ENCODE measurements at regions not wholly inside any gene's neighbourhood (a gene's known extent, or its start where the extent isn't known, plus 50 kb on each side); places are given as distances from the start of the nearest gene placed in this dataset.
"Not testable (repeated sequence)": the region's sequence is repeated elsewhere in the genome, so short reads cannot be mapped to it uniquely, and the experiment has no call there.

DNA sequence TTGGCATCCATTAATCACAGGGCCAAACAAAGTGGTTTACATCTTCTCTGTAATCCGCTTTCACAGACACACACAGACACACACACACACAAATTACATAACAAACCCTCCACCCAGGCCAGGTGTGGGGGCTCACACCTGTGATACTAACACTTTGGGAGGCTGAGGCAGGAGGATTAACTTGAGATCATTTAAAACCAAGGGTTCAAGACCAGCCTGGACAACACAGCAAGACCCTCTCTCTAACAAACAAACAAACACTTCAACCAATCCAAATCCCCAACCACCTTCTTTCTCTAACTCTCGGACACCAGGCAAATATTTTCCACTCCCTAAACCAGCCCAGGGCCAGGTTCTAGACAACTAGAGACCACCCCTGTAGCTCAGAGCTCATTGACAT is 79.5 kb upstream of the XPO1 start:
- Histone ChIP-seq H3K79me2 (ENCODE audit: insufficient read depth, low read depth, low read length) (no peaks in the 10 kb centered on the region), H3K4me1 (ENCODE audit: insufficient read depth, low read length, poor library complexity, severe bottlenecking) (no peaks in the 10 kb centered on the region), H3K4me2 (ENCODE audit: low read length) (no peak overlapping the region), H4K20me1 (ENCODE audit: insufficient read depth, low read length) (no peaks in the 10 kb centered on the region), H3K9me2 (ENCODE audit: insufficient read depth, low read length) (no peaks in the 10 kb centered on the region), H3K9me3 (ENCODE audit: low read length) (no peaks in the 10 kb centered on the region), H3K36me3 (ENCODE audit: insufficient read depth, low read length) (no peaks in the 10 kb centered on the region), H3K27ac (ENCODE audit: low read depth, low read length, poor library complexity, severe bottlenecking) (no peak overlapping the region), H2AFZ (ENCODE audit: low read length) (no peak overlapping the region), H3K4me3 (ENCODE audit: low read depth, low read length, poor library complexity, severe bottlenecking) (no peak overlapping the region)
- no peak for DNase-seq (ENCODE audit: low spot score)
- no TSS peak for BruUV-seq (replicated peaks)
- ChIA-PET CTCF (ENCODE audit: unreplicated experiment) (no interaction called here), POLR2A (interaction anchor here (0.6 kb wide), 1 partner anchor 435 kb away, joined by 4 read pairs; no protein-coding TSS in a partner anchor)
- intact Hi-C loops (cut with micrococcal nuclease; ENCODE audit: unreplicated experiment), result no loop called here
- TF ChIP-seq EZH2phosphoT487 (IDR thresholded peaks at IDR 0.05; ENCODE audit: borderline replicate concordance, low read depth, low read length), result no peak
- TF ChIP-seq, protein P1, sequence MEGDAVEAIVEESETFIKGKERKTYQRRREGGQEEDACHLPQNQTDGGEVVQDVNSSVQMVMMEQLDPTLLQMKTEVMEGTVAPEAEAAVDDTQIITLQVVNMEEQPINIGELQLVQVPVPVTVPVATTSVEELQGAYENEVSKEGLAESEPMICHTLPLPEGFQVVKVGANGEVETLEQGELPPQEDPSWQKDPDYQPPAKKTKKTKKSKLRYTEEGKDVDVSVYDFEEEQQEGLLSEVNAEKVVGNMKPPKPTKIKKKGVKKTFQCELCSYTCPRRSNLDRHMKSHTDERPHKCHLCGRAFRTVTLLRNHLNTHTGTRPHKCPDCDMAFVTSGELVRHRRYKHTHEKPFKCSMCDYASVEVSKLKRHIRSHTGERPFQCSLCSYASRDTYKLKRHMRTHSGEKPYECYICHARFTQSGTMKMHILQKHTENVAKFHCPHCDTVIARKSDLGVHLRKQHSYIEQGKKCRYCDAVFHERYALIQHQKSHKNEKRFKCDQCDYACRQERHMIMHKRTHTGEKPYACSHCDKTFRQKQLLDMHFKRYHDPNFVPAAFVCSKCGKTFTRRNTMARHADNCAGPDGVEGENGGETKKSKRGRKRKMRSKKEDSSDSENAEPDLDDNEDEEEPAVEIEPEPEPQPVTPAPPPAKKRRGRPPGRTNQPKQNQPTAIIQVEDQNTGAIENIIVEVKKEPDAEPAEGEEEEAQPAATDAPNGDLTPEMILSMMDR (conservative IDR thresholded peaks at IDR 0.05; ENCODE audit: low read length), result no peak

DNA sequence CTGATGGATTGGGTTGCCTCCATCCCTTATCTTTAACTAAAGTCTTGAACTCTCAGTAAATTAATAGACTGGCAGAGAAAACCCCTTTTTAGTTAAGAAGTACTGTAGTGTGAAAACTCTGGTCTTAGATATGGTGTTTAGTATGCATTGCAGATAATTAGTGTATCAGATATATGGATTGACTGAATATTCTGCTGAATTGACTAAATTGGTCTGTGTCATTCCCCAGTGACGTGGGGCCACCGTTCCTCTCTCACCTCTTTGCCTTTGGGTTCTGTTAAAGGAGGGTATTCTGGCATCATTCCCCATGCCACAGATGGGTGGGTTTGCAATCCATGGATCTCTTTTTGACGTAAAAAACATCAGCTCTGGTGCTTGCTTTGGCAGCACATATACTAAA is 67.1 kb upstream of the XPO1 start:
- Histone ChIP-seq H3K4me1 (ENCODE audit: insufficient read depth, low read length, poor library complexity, severe bottlenecking) (no peaks in the 10 kb centered on the region), H3K9me3 (ENCODE audit: low read length) (no peaks in the 10 kb centered on the region), H3K79me2 (ENCODE audit: insufficient read depth, low read depth, low read length) (no peaks in the 10 kb centered on the region), H4K20me1 (ENCODE audit: insufficient read depth, low read length) (no peaks in the 10 kb centered on the region), H3K4me2 (ENCODE audit: low read length) (no peak overlapping the region), H2AFZ (ENCODE audit: low read length) (no peak overlapping the region), H3K9me2 (ENCODE audit: insufficient read depth, low read length) (no peaks in the 10 kb centered on the region), H3K36me3 (ENCODE audit: insufficient read depth, low read length) (no peaks in the 10 kb centered on the region), H3K4me3 (ENCODE audit: low read depth, low read length, poor library complexity, severe bottlenecking) (no peak overlapping the region), H3K27ac (ENCODE audit: low read depth, low read length, poor library complexity, severe bottlenecking) (no peak overlapping the region)
- BruUV-seq (replicated peaks), result no TSS peak
- TF ChIP-seq, protein P1 (conservative IDR thresholded peaks at IDR 0.05; ENCODE audit: low read length), result no peak
- no peak for TF ChIP-seq EZH2phosphoT487 (IDR thresholded peaks at IDR 0.05; ENCODE audit: borderline replicate concordance, low read depth, low read length)
- ChIA-PET CTCF (ENCODE audit: unreplicated experiment) (no interaction called here), POLR2A (interaction anchor here (0.6 to 1.1 kb wide), 2 partner anchors 28 to 828 kb away, joined by 3 to 4 read pairs; no protein-coding TSS in a partner anchor)
- intact Hi-C loops (cut with micrococcal nuclease; ENCODE audit: unreplicated experiment), result no loop called here
- no peak for DNase-seq (ENCODE audit: low spot score)

DNA sequence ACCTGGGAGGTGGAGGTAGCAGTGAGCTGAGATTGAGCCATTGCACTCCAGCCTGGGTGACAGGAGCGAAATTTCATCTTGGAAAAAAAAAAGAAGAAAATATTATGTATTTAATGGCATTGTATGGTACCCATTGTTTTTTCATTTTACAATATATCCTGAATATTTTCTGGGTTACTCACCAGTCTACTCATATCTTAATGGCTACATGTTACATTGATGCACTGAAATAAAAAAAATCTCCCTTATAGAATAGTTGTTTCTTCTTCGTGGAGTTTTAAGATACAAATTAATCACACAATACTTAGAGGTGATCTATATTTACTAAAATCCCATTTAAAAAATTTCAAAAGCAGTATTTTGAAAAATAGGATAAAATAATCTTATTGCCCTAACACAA is 66.3 kb upstream of the XPO1 start:
- no TSS peak for BruUV-seq (replicated peaks)
- no peaks in the 10 kb centered on the region for H4K20me1 ChIP-seq (ENCODE audit: insufficient read depth, low read length)
- intact Hi-C loops (cut with micrococcal nuclease; ENCODE audit: unreplicated experiment), result no loop called here
- ChIA-PET CTCF (ENCODE audit: unreplicated experiment) (no interaction called here), POLR2A (interaction anchor here (0.6 to 1.1 kb wide), 2 partner anchors 29 to 278 kb away, joined by 3 read pairs; no protein-coding TSS in a partner anchor)
- H3K27ac ChIP-seq (ENCODE audit: low read depth, low read length, poor library complexity, severe bottlenecking), result no peak overlapping the region
- H3K79me2 ChIP-seq (ENCODE audit: insufficient read depth, low read depth, low read length), result no peaks in the 10 kb centered on the region
- no peaks in the 10 kb centered on the region for H3K9me2 ChIP-seq (ENCODE audit: insufficient read depth, low read length)
- H3K4me2 ChIP-seq (ENCODE audit: low read length), result no peak overlapping the region
- H3K9me3 ChIP-seq (ENCODE audit: low read length), result no peaks in the 10 kb centered on the region
- no peak overlapping the region for H3K4me3 ChIP-seq (ENCODE audit: low read depth, low read length, poor library complexity, severe bottlenecking)
- H3K36me3 ChIP-seq (ENCODE audit: insufficient read depth, low read length), result no peaks in the 10 kb centered on the region
- no peak for DNase-seq (ENCODE audit: low spot score)
- no peak overlapping the region for H2AFZ ChIP-seq (ENCODE audit: low read length)
- H3K4me1 ChIP-seq (ENCODE audit: insufficient read depth, low read length, poor library complexity, severe bottlenecking), result no peaks in the 10 kb centered on the region
- TF ChIP-seq, protein P1 (conservative IDR thresholded peaks at IDR 0.05; ENCODE audit: low read length), result no peak
- TF ChIP-seq EZH2phosphoT487 (IDR thresholded peaks at IDR 0.05; ENCODE audit: borderline replicate concordance, low read depth, low read length), result no peak

DNA sequence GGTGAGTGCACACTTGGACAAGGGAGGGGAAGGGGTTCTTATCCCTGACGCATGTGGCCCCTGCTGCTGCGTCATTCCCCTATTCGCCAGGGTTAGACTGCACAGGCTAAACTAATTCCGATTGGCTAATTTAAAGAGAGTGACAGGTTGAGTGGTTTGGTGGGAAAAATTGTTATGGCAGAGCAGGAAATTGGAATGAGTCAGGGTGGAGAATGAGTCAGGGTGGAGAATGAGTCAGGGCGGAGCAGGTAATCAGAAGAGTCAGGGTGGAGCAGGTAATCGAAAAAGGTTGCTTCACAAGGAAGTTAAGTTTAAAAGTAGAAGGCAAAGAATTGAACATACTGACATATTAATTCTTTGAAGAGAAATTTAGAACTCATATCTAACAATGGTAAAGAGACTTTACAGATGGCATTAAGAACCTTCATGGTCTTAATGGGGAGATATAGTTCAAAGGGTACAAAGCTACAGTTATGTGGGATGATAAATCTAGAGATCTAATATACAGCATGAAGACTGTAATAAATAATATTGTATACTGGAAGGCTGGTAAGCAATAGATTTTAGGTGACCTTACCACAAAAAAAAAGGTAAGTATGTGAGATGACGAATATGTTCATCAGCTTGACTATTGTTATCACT is 60.5 kb upstream of the XPO1 start:
- CTCF ChIA-PET (ENCODE audit: unreplicated experiment); BruUV-seq (replicated peaks); H2AFZ ChIP-seq (ENCODE audit: low read length); H3K36me3 ChIP-seq (ENCODE audit: insufficient read depth, low read length); H3K79me2 ChIP-seq (ENCODE audit: insufficient read depth, low read depth, low read length); H3K27ac ChIP-seq (ENCODE audit: low read depth, low read length, poor library complexity, severe bottlenecking); DNase-seq (ENCODE audit: low spot score); H4K20me1 ChIP-seq (ENCODE audit: insufficient read depth, low read length); H3K4me1 ChIP-seq (ENCODE audit: insufficient read depth, low read length, poor library complexity, severe bottlenecking); intact Hi-C loops (cut with micrococcal nuclease; ENCODE audit: unreplicated experiment); H3K9me3 ChIP-seq (ENCODE audit: low read length); H3K4me3 ChIP-seq (ENCODE audit: low read depth, low read length, poor library complexity, severe bottlenecking); H3K4me2 ChIP-seq (ENCODE audit: low read length); H3K9me2 ChIP-seq (ENCODE audit: insufficient read depth, low read length): not testable (repeated sequence)
- POLR2A ChIA-PET, result interaction anchor here (0.6 to 1.6 kb wide), 4 partner anchors 17 to 106 kb away, joined by 3 to 4 read pairs (median 3); no protein-coding TSS in a partner anchor
